ENCODE measurements at regions not wholly inside any gene's neighbourhood (a gene's known extent, or its start where the extent isn't known, plus 50 kb on each side); places are given as distances from the start of the nearest gene placed in this dataset.
"Not testable (repeated sequence)": the region's sequence is repeated elsewhere in the genome, so short reads cannot be mapped to it uniquely, and the experiment has no call there.

- no peak overlapping the region for H3K27ac ChIP-seq
- H3K9me3 ChIP-seq (replicated peaks): no peaks in the 10 kb centered on the region
- H3K36me3 ChIP-seq: no peaks in the 10 kb centered on the region
- no peak overlapping the region for H3K4me3 ChIP-seq
- no peaks in the 10 kb centered on the region for H3K4me1 ChIP-seq (replicated peaks)
- DNase-seq (ENCODE audit: low read depth in 1 of 2, low spot score in 2 of 2): no peak
- H3K27me3 ChIP-seq (replicated peaks): no peaks in the 10 kb centered on the region
Observed at GRCh38 chr2:11949732-11950523, 203.5 kb downstream of the LPIN1 start.

- DNase-seq (ENCODE audit: low read depth in 1 of 2, low spot score in 2 of 2): no peak
- Histone ChIP-seq H3K36me3 (no peaks in the 10 kb centered on the region), H3K27ac (no peak overlapping the region), H3K4me3 (no peak overlapping the region), H3K27me3 (replicated peaks) (no peaks in the 10 kb centered on the region), H3K4me1 (replicated peaks) (no peaks in the 10 kb centered on the region), H3K9me3 (replicated peaks) (no peaks in the 10 kb centered on the region)
Observed at GRCh38 chr2:11950896-11951295, 204.5 kb downstream of the LPIN1 start.

GRCh38 chr2:11951492-11951891 is 205.1 kb downstream of the LPIN1 start:
- not testable (repeated sequence) for H3K9me3 ChIP-seq (replicated peaks); H3K36me3 ChIP-seq; H3K4me1 ChIP-seq (replicated peaks); H3K27ac ChIP-seq; H3K27me3 ChIP-seq (replicated peaks); H3K4me3 ChIP-seq; DNase-seq (ENCODE audit: low read depth in 1 of 2, low spot score in 2 of 2)

- no peak for DNase-seq (ENCODE audit: low read depth in 1 of 2, low spot score in 2 of 2)
- Histone ChIP-seq H3K27me3 (replicated peaks) (0 out of 2 replicates have a peak, but pooled peaks cover 2% of the 10 kb centered on the region), H3K36me3 (no peaks in the 10 kb centered on the region), H3K4me3 (no peak overlapping the region), H3K4me1 (replicated peaks) (no peaks in the 10 kb centered on the region), H3K9me3 (replicated peaks) (no peaks in the 10 kb centered on the region), H3K27ac (no peak overlapping the region)
Observed at GRCh38 chr2:11953258-11953657, 206.8 kb downstream of the LPIN1 start.

DNA sequence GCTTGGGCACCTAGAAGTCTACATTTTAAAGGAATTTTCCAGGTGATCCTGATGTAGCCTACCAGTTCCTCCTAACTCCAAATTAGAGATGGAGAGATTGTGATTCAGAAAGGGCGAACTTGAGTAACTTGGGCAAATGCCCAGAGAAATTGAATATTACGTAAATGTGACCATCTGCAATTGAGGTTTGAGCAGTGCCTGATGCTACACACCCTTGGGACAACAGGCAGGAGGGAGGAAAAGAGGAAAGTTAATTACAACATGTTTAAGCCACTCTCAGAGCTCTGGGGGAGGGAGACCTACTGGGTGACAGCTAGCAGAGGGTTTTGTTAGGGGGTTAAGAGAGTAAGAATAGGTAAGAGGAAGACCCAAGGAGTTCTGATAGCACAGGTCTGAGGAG is 208.9 kb downstream of the LPIN1 start:
- Histone ChIP-seq H3K4me3 (no peak overlapping the region), H3K27ac (no peak overlapping the region), H3K27me3 (replicated peaks) (0 out of 2 replicates have a peak, but pooled peaks cover 2% of the 10 kb centered on the region), H3K4me1 (replicated peaks) (no peaks in the 10 kb centered on the region), H3K9me3 (replicated peaks) (no peaks in the 10 kb centered on the region), H3K36me3 (no peaks in the 10 kb centered on the region)
- DNase-seq (ENCODE audit: low read depth in 1 of 2, low spot score in 2 of 2): no peak

DNA sequence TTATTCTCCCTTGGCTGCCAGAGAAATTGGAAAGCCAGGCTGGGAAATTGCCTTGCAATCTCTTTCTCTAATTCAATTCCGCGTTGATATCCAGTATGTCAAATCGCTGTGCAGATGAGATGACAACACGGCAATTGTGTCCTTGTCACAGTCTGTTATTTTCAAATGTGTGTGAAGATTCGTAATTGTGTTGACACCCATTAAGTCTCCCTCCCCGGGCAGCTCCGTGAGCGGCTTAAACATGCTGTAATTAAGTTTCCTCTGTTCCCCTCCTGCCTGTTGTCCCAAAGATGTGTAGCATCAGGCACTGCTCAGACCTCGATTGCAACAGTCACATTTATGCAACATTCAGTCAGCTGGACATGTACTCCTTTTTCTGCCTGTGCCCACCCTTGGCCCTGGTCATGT is 209.5 kb downstream of the LPIN1 start:
- no peak overlapping the region for H3K4me3 ChIP-seq
- H3K4me1 ChIP-seq (replicated peaks): no peaks in the 10 kb centered on the region
- 0 out of 2 replicates have a peak, but pooled peaks cover 2% of the 10 kb centered on the region for H3K27me3 ChIP-seq (replicated peaks)
- no peaks in the 10 kb centered on the region for H3K9me3 ChIP-seq (replicated peaks)
- no peak overlapping the region for H3K27ac ChIP-seq
- DNase-seq (ENCODE audit: low read depth in 1 of 2, low spot score in 2 of 2): no peak
- H3K36me3 ChIP-seq: no peaks in the 10 kb centered on the region

DNA sequence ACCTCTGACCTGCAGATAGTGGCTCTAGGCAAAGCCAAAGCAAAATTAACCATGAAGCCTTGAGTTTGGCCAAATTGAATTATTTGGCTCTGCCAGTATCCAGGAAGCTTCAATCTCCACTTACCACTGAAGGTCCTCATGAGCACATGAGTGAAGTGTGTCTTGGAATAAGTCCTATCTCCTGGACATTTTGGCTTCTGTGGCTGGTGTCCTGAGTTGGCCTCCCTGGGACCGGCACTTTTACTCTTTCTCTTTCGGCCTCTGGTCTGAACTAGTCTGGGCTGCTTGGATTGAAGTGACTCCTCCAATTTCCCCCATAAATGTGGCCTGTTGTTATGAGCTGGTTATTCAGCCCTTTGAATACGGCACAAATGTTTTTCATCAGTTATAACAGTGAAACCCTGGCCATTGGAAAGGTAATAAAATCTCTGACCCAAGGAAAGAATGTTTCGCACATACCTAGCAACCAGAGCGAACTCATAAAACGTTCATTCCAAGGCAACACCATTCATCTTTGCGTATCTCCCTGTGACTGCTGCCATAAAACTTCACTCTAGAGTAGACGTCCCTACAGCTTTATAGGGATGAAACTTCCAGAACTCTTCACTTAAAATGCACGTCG is 216.4 kb downstream of the LPIN1 start:
- Histone ChIP-seq H3K36me3 (no peaks in the 10 kb centered on the region), H3K27me3 (replicated peaks) (no peaks in the 10 kb centered on the region), H3K4me1 (replicated peaks) (no peaks in the 10 kb centered on the region), H3K9me3 (replicated peaks) (no peaks in the 10 kb centered on the region), H3K4me3 (no peak overlapping the region), H3K27ac (no peak overlapping the region)
- no peak for DNase-seq (ENCODE audit: low read depth in 1 of 2, low spot score in 2 of 2)

DNA sequence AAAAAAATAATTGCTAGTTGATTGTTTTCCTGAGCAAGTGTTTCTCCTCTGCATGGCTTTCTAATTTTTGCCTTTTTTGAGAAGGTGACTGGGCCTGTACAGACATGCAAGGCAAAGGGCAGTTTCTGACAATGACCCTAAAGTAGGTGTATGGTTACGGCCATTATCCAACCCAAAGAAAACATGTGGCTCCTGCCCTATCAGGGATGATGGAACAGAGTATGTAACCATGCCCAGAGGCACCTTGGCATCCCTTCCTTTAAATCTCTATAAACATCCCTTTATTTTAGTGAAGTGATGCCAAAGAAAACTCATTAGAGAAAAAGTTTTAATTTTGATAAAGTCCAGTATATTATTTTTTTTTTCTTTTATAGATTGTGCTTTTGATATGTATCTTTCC is 217.5 kb downstream of the LPIN1 start:
- H3K4me3 ChIP-seq: no peak overlapping the region
- no peak for DNase-seq (ENCODE audit: low read depth in 1 of 2, low spot score in 2 of 2)
- H3K36me3 ChIP-seq: no peaks in the 10 kb centered on the region
- H3K4me1 ChIP-seq (replicated peaks): no peaks in the 10 kb centered on the region
- no peaks in the 10 kb centered on the region for H3K9me3 ChIP-seq (replicated peaks)
- no peaks in the 10 kb centered on the region for H3K27me3 ChIP-seq (replicated peaks)
- no peak overlapping the region for H3K27ac ChIP-seq

DNA sequence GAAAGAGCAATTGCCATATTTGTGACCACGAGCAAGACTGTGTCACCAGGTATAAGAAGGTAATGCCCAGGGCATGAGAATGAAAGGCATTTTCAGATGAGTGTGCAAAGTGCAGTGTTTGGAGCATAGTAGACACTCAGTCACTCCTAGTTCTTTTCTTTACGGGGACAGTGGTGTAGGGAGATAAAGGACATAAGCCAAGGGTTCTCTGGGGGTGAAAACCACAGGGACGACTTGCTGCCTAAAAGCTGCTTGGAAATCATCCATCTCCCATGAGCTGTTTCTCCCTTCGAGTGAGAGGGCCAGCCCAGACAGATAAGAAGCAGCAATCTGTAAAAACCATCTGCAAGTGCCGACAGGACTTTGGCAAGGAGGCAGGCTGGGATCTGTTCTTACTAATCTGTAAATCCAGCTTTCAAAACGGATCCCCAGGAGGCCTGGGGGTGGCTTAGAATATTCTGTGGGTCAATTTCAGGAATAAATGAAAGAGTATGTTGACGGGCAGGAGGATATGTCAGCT is 221.6 kb downstream of the LPIN1 start:
- DNase-seq (ENCODE audit: low read depth in 1 of 2, low spot score in 2 of 2): no peak
- Histone ChIP-seq H3K27me3 (replicated peaks) (no peaks in the 10 kb centered on the region), H3K36me3 (no peaks in the 10 kb centered on the region), H3K4me3 (no peak overlapping the region), H3K27ac (no peak overlapping the region), H3K4me1 (replicated peaks) (no peaks in the 10 kb centered on the region), H3K9me3 (replicated peaks) (no peaks in the 10 kb centered on the region)

DNA sequence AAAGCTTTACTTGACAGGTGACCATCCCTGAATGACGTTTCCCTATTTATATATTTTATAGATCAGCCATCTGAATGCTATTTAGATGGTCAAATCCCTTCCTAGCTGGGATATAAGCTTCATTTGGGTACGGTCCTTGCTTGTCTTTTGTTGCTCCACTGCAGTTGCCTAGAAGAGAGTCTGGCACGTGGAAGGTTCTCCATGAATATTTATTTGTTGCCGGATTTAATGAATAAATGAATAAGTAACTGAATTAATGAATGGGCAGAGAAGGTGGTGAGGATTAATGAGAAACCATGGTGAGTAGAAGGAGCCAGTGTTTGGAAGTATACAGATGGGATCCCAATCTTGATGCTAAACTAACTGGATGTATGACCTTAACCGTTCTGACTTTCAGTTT is 222.1 kb downstream of the LPIN1 start:
- no peaks in the 10 kb centered on the region for H3K27me3 ChIP-seq (replicated peaks)
- H3K27ac ChIP-seq: no peak overlapping the region
- H3K4me3 ChIP-seq: no peak overlapping the region
- H3K36me3 ChIP-seq: no peaks in the 10 kb centered on the region
- no peak for DNase-seq (ENCODE audit: low read depth in 1 of 2, low spot score in 2 of 2)
- H3K9me3 ChIP-seq (replicated peaks): no peaks in the 10 kb centered on the region
- no peaks in the 10 kb centered on the region for H3K4me1 ChIP-seq (replicated peaks)

GRCh38 chr2:11969774-11970173 is 223.3 kb downstream of the LPIN1 start:
- Histone ChIP-seq H3K27me3 (replicated peaks) (no peaks in the 10 kb centered on the region), H3K4me1 (replicated peaks) (no peaks in the 10 kb centered on the region), H3K36me3 (no peaks in the 10 kb centered on the region), H3K4me3 (no peak overlapping the region), H3K9me3 (replicated peaks) (no peaks in the 10 kb centered on the region), H3K27ac (no peak overlapping the region)
- no peak for DNase-seq (ENCODE audit: low read depth in 1 of 2, low spot score in 2 of 2)

DNA sequence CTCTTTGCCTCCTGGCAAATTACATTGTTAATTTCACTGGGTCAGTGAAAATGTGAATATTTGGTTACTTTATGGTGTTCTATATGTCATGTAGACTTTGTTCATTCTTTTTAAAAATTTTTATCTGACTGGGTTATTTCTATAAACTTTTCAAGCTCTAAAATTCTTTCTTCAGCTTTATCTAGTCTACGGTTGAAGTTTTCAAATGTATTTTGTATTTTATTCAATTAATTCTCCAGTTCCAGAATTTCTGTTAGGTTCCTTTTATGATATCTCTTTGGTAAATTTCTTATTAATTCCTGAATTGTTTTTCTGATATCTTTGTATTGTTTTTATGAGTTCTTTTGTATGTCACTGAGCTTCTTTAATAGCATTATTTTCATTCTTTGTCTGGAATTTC is 228.1 kb downstream of the LPIN1 start:
- no peaks in the 10 kb centered on the region for H3K36me3 ChIP-seq
- DNase-seq (ENCODE audit: low read depth in 1 of 2, low spot score in 2 of 2): no peak
- no peaks in the 10 kb centered on the region for H3K27me3 ChIP-seq (replicated peaks)
- no peak overlapping the region for H3K4me3 ChIP-seq
- no peaks in the 10 kb centered on the region for H3K4me1 ChIP-seq (replicated peaks)
- no peak overlapping the region for H3K27ac ChIP-seq
- H3K9me3 ChIP-seq (replicated peaks): no peaks in the 10 kb centered on the region

DNA sequence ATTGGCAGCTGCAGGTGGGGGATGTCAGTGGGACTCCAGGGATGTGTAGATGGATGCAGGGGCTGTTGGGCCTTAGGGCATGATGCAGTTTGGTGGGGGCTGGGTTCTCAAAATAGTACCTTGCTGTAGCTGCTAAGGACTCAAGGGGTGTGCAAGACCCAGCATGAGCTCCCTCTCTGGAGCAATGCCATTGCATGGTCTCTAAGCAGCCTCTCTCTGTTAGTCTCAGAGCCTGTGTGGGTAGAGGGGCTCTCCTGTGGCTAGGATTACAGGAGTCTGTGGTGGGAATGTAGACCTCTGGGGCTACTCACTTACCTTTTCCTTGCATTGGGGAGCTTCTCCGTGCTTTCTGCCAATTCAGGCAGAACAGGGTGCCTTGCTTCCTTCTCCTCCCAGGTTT is 228.9 kb downstream of the LPIN1 start:
- no peak overlapping the region for H3K4me3 ChIP-seq
- no peak for DNase-seq (ENCODE audit: low read depth in 1 of 2, low spot score in 2 of 2)
- H3K27me3 ChIP-seq (replicated peaks): no peaks in the 10 kb centered on the region
- no peaks in the 10 kb centered on the region for H3K4me1 ChIP-seq (replicated peaks)
- no peaks in the 10 kb centered on the region for H3K9me3 ChIP-seq (replicated peaks)
- no peak overlapping the region for H3K27ac ChIP-seq
- H3K36me3 ChIP-seq: no peaks in the 10 kb centered on the region

- no peaks in the 10 kb centered on the region for H3K36me3 ChIP-seq
- no peak overlapping the region for H3K27ac ChIP-seq
- no peak for DNase-seq (ENCODE audit: low read depth in 1 of 2, low spot score in 2 of 2)
- H3K27me3 ChIP-seq (replicated peaks): no peaks in the 10 kb centered on the region
- H3K9me3 ChIP-seq (replicated peaks): no peaks in the 10 kb centered on the region
- H3K4me3 ChIP-seq: no peak overlapping the region
- no peaks in the 10 kb centered on the region for H3K4me1 ChIP-seq (replicated peaks)
Observed at GRCh38 chr2:11976073-11976472, 229.6 kb downstream of the LPIN1 start.
